Mesenchymal stem cell (in vitro differentiated cells and primary cell): ENCODE measurements at regions not wholly inside any gene's neighbourhood (a gene's known extent, or its start where the extent isn't known, plus 50 kb on each side); places are given as distances from the start of the nearest gene placed in this dataset.

Source experiments
- DNase-seq: peaks from one replicate; pipeline ENCODE4 v3.0.0-alpha.2; 2013
- H2AFZ ChIP-seq: one replicate; pipeline ENCODE4 v1.6.1; 2013; ENCODE audit warnings: low read depth, mild to moderate bottlenecking, control low read depth, inconsistent platforms, low read length, moderate library complexity
- H2AK5ac ChIP-seq: 2 replicates; pipeline ENCODE4 v1.6.1; 2013; ENCODE audit warnings: low read length, moderate library complexity, mild to moderate bottlenecking, inconsistent platforms; ENCODE audit not compliant: severe bottlenecking
- H2BK120ac ChIP-seq: one replicate; pipeline ENCODE4 v1.6.1; 2013; ENCODE audit warnings: low read depth, mild to moderate bottlenecking, inconsistent platforms, low read length, moderate library complexity
- H2BK12ac ChIP-seq, 2 experiments: one replicate each; pipeline ENCODE4 v1.6.1; 2013; ENCODE audit warnings: inconsistent platforms in 2 of 2, low read length in 2 of 2, mild to moderate bottlenecking in 2 of 2, moderate library complexity in 2 of 2, control low read depth in 1 of 2
- H2BK15ac ChIP-seq: one replicate; pipeline ENCODE4 v1.6.1; 2013; ENCODE audit warnings: mild to moderate bottlenecking, low read depth, inconsistent platforms; ENCODE audit not compliant: poor library complexity, severe bottlenecking
- H2BK5ac ChIP-seq: 2 replicates; pipeline ENCODE4 v1.6.1; 2013; ENCODE audit warnings: low read depth, mild to moderate bottlenecking, low read length, control low read depth, inconsistent platforms; ENCODE audit not compliant: poor library complexity, severe bottlenecking
- H3K14ac ChIP-seq, 2 experiments: one replicate each; pipeline ENCODE4 v1.6.1; 2013; ENCODE audit warnings: inconsistent platforms in 2 of 2, low read length in 2 of 2, control low read depth in 1 of 2, mild to moderate bottlenecking in 1 of 2, moderate library complexity in 1 of 2
- H3K18ac ChIP-seq, 2 experiments: one replicate each; pipeline ENCODE4 v1.6.1; 2013; ENCODE audit warnings: inconsistent platforms in 2 of 2, low read length in 2 of 2, control low read depth in 1 of 2, low read depth in 1 of 2, mild to moderate bottlenecking in 1 of 2
- H3K23ac ChIP-seq, 2 experiments: one replicate each; pipeline ENCODE4 v1.6.1; 2013; ENCODE audit warnings: inconsistent platforms in 2 of 2, low read length in 2 of 2, mild to moderate bottlenecking in 2 of 2, moderate library complexity in 2 of 2, control low read depth in 1 of 2
- H3K27ac ChIP-seq: 2 replicates; pipeline ENCODE4 v1.5.1; 2013; ENCODE audit warnings: mild to moderate bottlenecking, moderate library complexity, low read length, control low read depth, inconsistent platforms; ENCODE audit not compliant: poor library complexity, severe bottlenecking
- H3K27me3 ChIP-seq, 2 experiments: 2 replicates each; pipeline versions ENCODE4 v1.6.1 to v1.7.0; 2013; ENCODE audit warnings: low read length in 2 of 2, mild to moderate bottlenecking in 2 of 2, moderate library complexity in 2 of 2, control low read depth in 1 of 2, inconsistent platforms in 1 of 2; ENCODE audit not compliant: control insufficient read depth in 1 of 2, insufficient read depth in 1 of 2
- H3K36me3 ChIP-seq, 2 experiments: 2 replicates each; pipeline versions ENCODE4 v1.6.1 to v1.7.0; 2013; ENCODE audit warnings: low read length in 2 of 2, control low read depth in 1 of 2, inconsistent platforms in 1 of 2, low read depth in 1 of 2, mild to moderate bottlenecking in 1 of 2; ENCODE audit not compliant: insufficient read depth in 2 of 2, control insufficient read depth in 1 of 2
- H3K4ac ChIP-seq, 2 experiments: one replicate each; pipeline ENCODE4 v1.6.1; 2013; ENCODE audit warnings: inconsistent platforms in 2 of 2, low read length in 2 of 2, mild to moderate bottlenecking in 2 of 2, moderate library complexity in 2 of 2, control low read depth in 1 of 2, low read depth in 1 of 2
- H3K4me1 ChIP-seq: 2 replicates; pipeline ENCODE4 v1.6.1; 2013; ENCODE audit warnings: low read depth, low read length, control low read depth; ENCODE audit not compliant: control insufficient read depth, insufficient read depth
- H3K4me2 ChIP-seq: 2 replicates; pipeline ENCODE4 v1.6.1; 2013; ENCODE audit warnings: low read length, mild to moderate bottlenecking, inconsistent platforms; ENCODE audit not compliant: poor library complexity, severe bottlenecking
- H3K4me3 ChIP-seq, 2 experiments: 2 replicates each; pipeline versions ENCODE4 v1.5.1 to v1.7.0; 2013; ENCODE audit warnings: low read length in 2 of 2, mild to moderate bottlenecking in 2 of 2, control low read depth in 1 of 2, low read depth in 1 of 2; ENCODE audit not compliant: insufficient read depth in 1 of 2
- H3K79me1 ChIP-seq: replicated peaks from 2 replicates; pipeline ENCODE4 v1.6.1; 2013; ENCODE audit warnings: mild to moderate bottlenecking, control low read depth, low read length, inconsistent platforms; ENCODE audit not compliant: poor library complexity, severe bottlenecking
- H3K9ac ChIP-seq: 2 replicates; pipeline ENCODE4 v1.7.0; 2013; ENCODE audit warnings: mild to moderate bottlenecking, low read length, moderate library complexity
- H3K9me3 ChIP-seq: 2 replicates; pipeline ENCODE4 v1.7.0; 2013; ENCODE audit warnings: mild to moderate bottlenecking, low read length; ENCODE audit not compliant: control insufficient read depth
- H4K8ac ChIP-seq: one replicate; pipeline ENCODE4 v1.6.1; 2013; ENCODE audit warnings: inconsistent platforms, mild to moderate bottlenecking, low read length, moderate library complexity
- H4K91ac ChIP-seq: one replicate; pipeline ENCODE4 v1.6.1; 2013; ENCODE audit warnings: mild to moderate bottlenecking, low read length, inconsistent platforms
- WGBS: methylation state at CpG from one replicate; pipeline ENCODE4 v1.1.7; 2013; ENCODE audit warnings: mixed read lengths; 5-methylcytosine and 5-hydroxymethylcytosine counted together

DNA sequence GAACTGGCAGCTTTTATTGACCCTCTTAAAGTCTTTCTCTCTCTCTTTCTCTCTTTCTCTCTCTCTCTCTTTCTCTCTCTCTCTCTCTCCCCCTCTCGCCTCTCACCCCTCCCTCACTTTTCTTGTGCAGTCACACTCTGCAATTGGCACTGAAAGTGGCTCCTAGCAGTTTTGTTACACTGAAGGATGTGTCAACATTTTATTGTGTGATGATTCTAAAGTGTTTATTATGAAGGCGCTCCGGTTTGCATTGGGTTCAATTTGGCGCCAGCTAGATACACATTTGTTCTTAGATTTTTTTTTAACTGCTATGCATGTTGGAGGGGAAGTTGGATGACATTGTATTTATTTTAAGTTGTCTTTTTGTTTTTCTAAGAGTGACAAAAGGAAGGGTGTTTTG, 64.0 kb upstream of the CHRM3 start:
- 88% methylated on average over 4 of the region's 4 CpGs for WGBS
- no peak overlapping the region for H3K23ac ChIP-seq
- no peak overlapping the region for H4K8ac ChIP-seq
- no peak overlapping the region for H2BK120ac ChIP-seq
- H3K4ac ChIP-seq, result no peak overlapping the region
- no peak overlapping the region for H2BK5ac ChIP-seq
- H3K4me2 ChIP-seq, result no peak overlapping the region
- no peak overlapping the region for H2AK5ac ChIP-seq
- H4K91ac ChIP-seq, result no peak overlapping the region
- no peak overlapping the region for H3K9ac ChIP-seq
- no peak overlapping the region for H3K14ac ChIP-seq
- DNase-seq, result no peak
- H2AFZ ChIP-seq, result no peak overlapping the region
- H3K4me1 ChIP-seq, result no peaks in the 10 kb centered on the region
- H3K79me1 ChIP-seq, result no peaks in the 10 kb centered on the region
- H2BK12ac ChIP-seq, result no peak overlapping the region
- no peaks in the 10 kb centered on the region for H3K27me3 ChIP-seq
- no peaks in the 10 kb centered on the region for H3K9me3 ChIP-seq
- no peak overlapping the region for H3K27ac ChIP-seq
- H3K18ac ChIP-seq, result no peak overlapping the region
- H3K4me3 ChIP-seq, result no peak overlapping the region
- H2BK15ac ChIP-seq, result no peak overlapping the region
- no peaks in the 10 kb centered on the region for H3K36me3 ChIP-seq

DNA sequence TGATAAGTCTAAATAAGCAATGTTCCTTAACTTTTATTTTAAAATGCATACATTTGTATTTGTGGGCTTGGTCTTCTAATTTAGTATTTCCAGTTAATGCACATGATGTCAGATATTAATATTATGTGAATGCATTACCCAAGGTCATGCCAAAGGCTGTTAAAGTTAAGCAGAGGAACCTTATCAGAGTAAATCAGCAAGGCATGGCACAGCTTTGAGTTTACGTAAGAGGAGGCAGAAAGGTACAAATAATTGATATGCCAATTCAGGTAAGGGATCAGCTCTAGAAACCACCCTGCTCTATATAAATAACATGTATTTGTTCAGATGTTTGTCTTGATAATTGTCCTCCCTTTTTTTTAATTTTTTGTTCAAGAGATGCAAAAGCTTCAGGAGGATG, 64.5 kb upstream of the CHRM3 start:
- Histone ChIP-seq H3K23ac (no peak overlapping the region), H3K9ac (no peak overlapping the region), H2BK5ac (no peak overlapping the region), H3K4me3 (no peak overlapping the region), H3K27me3 (no peaks in the 10 kb centered on the region), H3K79me1 (no peaks in the 10 kb centered on the region), H2BK120ac (no peak overlapping the region), H3K27ac (no peak overlapping the region), H3K4ac (no peak overlapping the region), H3K9me3 (no peaks in the 10 kb centered on the region), H2AFZ (no peak overlapping the region), H2AK5ac (no peak overlapping the region), H4K91ac (no peak overlapping the region), H3K4me2 (no peak overlapping the region), H2BK15ac (no peak overlapping the region), H3K14ac (no peak overlapping the region), H3K4me1 (no peaks in the 10 kb centered on the region), H3K18ac (no peak overlapping the region), H2BK12ac (no peak overlapping the region), H4K8ac (no peak overlapping the region), H3K36me3 (no peaks in the 10 kb centered on the region)
- DNase-seq, result no peak
- 80% methylated on average over 1 of the region's 1 CpG for WGBS

DNA sequence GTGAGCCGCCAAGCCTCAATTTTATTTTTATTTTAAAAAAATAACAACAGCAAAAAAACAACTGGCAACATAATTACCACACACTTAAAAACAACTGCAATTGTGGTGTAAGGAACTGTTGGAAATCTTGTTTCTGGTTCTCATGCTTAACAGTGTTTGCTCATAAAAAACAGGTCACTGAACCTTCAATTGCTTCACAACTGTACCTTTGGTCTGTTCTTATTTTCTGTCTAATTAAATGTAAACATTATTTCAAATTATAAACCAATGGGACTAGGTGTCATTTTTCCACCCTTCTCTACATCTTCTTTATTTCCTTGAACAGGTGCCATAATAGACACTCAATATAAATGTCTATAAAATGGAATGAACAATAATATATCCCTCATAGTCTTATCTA, 68.4 kb upstream of the CHRM3 start:
- no peak overlapping the region for H3K9ac ChIP-seq
- H4K91ac ChIP-seq, result no peak overlapping the region
- no peak overlapping the region for H3K23ac ChIP-seq
- no peak overlapping the region for H2BK15ac ChIP-seq
- no peaks in the 10 kb centered on the region for H3K9me3 ChIP-seq
- H3K4me3 ChIP-seq, result no peak overlapping the region
- H4K8ac ChIP-seq, result no peak overlapping the region
- H2AK5ac ChIP-seq, result no peak overlapping the region
- no peak overlapping the region for H3K27ac ChIP-seq
- no peak overlapping the region for H3K4ac ChIP-seq
- H2BK120ac ChIP-seq, result no peak overlapping the region
- no peak for DNase-seq
- H3K14ac ChIP-seq, result no peak overlapping the region
- no peaks in the 10 kb centered on the region for H3K27me3 ChIP-seq
- H2BK12ac ChIP-seq, result no peak overlapping the region
- no peaks in the 10 kb centered on the region for H3K79me1 ChIP-seq
- 100% methylated on average over 1 of the region's 1 CpG for WGBS
- H2BK5ac ChIP-seq, result no peak overlapping the region
- no peak overlapping the region for H2AFZ ChIP-seq
- no peaks in the 10 kb centered on the region for H3K36me3 ChIP-seq
- no peak overlapping the region for H3K18ac ChIP-seq
- no peaks in the 10 kb centered on the region for H3K4me1 ChIP-seq
- no peak overlapping the region for H3K4me2 ChIP-seq

DNA sequence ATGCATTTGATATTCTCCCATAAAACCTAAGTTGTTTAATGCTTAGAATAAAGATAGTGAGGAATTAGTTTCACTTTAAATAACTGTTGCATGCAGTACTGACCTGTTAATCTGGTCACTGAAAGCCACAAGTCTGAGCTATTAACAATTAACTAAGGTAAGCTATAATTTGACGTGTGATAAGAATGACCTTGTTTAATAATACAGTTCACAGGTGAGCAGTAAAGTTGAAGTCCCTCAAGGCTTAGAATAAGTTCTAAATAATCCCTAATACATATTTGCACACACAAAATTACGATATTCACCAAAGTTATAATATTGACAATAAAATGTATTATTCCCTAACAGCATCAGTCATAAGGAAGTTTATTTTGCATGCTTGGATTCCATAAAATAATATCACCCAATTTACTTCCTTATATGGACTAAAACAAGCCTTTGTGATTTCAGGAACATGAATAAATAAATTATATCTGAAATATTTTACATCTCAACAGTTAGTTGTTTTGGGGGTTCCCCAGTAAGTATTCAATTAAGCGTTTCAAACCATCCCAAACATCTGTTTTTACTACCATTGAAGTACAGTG, 70.6 kb upstream of the CHRM3 start:
- Histone ChIP-seq H3K14ac (no peak overlapping the region), H3K4me3 (no peak overlapping the region), H3K27me3 (no peaks in the 10 kb centered on the region), H3K27ac (no peak overlapping the region), H2BK12ac (no peak overlapping the region), H2AK5ac (no peak overlapping the region), H3K9me3 (peaks cover 3% of the 10 kb centered on the region), H3K4me2 (no peak overlapping the region), H3K36me3 (no peaks in the 10 kb centered on the region), H3K23ac (no peak overlapping the region), H3K18ac (no peak overlapping the region), H4K8ac (no peak overlapping the region), H3K4ac (no peak overlapping the region), H2BK15ac (no peak overlapping the region), H2AFZ (no peak overlapping the region), H3K4me1 (no peaks in the 10 kb centered on the region), H2BK5ac (no peak overlapping the region), H2BK120ac (no peak overlapping the region), H3K79me1 (no peaks in the 10 kb centered on the region), H3K9ac (no peak overlapping the region), H4K91ac (no peak overlapping the region)
- 82% methylated on average over 2 of the region's 3 CpGs for WGBS
- DNase-seq, result no peak
